GM23248 (cell line): ENCODE measurements at regions not wholly inside any gene's neighbourhood (a gene's known extent, or its start where the extent isn't known, plus 50 kb on each side); places are given as distances from the start of the nearest gene placed in this dataset.
"Not testable (repeated sequence)": the region's sequence is repeated elsewhere in the genome, so short reads cannot be mapped to it uniquely, and the experiment has no call there.

ENCODE experiments used
- DNase-seq: peaks from one replicate; pipeline ENCODE4 v3.0.0-alpha.2; 2015
- H2AFZ ChIP-seq: fragments of 200-600 bp; sonication (generic); 2 replicates; pipeline ENCODE4 v1.6.1; 2016; ENCODE audit warnings: antibody characterized with exemption
- H3F3A ChIP-seq: fragments of 200-600 bp; sonication (generic); 2 replicates; pipeline ENCODE4 v1.6.1; 2016; ENCODE audit warnings: mild to moderate bottlenecking, antibody characterized with exemption, mixed run types; ENCODE audit not compliant: insufficient read depth
- H3K27ac ChIP-seq: fragments of 200-600 bp; sonication (generic); 2 replicates; pipeline ENCODE4 v1.5.1; 2016; ENCODE audit warnings: mild to moderate bottlenecking
- H3K27me3 ChIP-seq: fragments of 200-600 bp; sonication (generic); replicated peaks from 2 replicates; pipeline ENCODE4 v1.6.1; 2016; ENCODE audit warnings: mild to moderate bottlenecking; ENCODE audit not compliant: insufficient read depth
- H3K36me3 ChIP-seq: fragments of 200-600 bp; sonication (generic); 2 replicates; pipeline ENCODE4 v1.6.1; 2016; ENCODE audit warnings: low read depth, mild to moderate bottlenecking
- H3K4me1 ChIP-seq: fragments of 200-600 bp; sonication (generic); 2 replicates; pipeline ENCODE4 v1.6.1; 2016; ENCODE audit warnings: mild to moderate bottlenecking; ENCODE audit not compliant: insufficient read depth
- H3K4me2 ChIP-seq: fragments of 200-600 bp; sonication (generic); one replicate; pipeline ENCODE4 v1.6.1; 2016; ENCODE audit warnings: mild to moderate bottlenecking; ENCODE audit not compliant: unreplicated experiment
- H3K4me3 ChIP-seq: fragments of 200-600 bp; sonication (generic); 2 replicates; pipeline ENCODE4 v1.5.1; 2016; ENCODE audit warnings: mild to moderate bottlenecking
- H3K79me2 ChIP-seq: fragments of 200-600 bp; sonication (generic); 2 replicates; pipeline ENCODE4 v1.6.1; 2016; ENCODE audit warnings: mild to moderate bottlenecking; ENCODE audit not compliant: insufficient read depth
- H3K9ac ChIP-seq: fragments of 200-600 bp; sonication (generic); 2 replicates; pipeline ENCODE4 v1.6.1; 2016; ENCODE audit warnings: mild to moderate bottlenecking
- H3K9me2 ChIP-seq: fragments of 200-600 bp; sonication (generic); 2 replicates; pipeline ENCODE4 v1.6.1; 2016; ENCODE audit warnings: mixed run types, mild to moderate bottlenecking, moderate library complexity; ENCODE audit not compliant: insufficient read depth
- H3K9me3 ChIP-seq: fragments of 200-600 bp; sonication (generic); one replicate; pipeline ENCODE4 v1.6.1; 2017; ENCODE audit warnings: low read depth
- H4K20me1 ChIP-seq: fragments of 200-600 bp; sonication (generic); 2 replicates; pipeline ENCODE4 v1.6.0; 2016; ENCODE audit not compliant: insufficient read depth
- EZH2 ChIP-seq: fragments of 200-600 bp; sonication (generic); IDR thresholded peaks from 2 replicates; pipeline ENCODE4 v1.6.1; 2018; ENCODE audit warnings: antibody characterized with exemption, mild to moderate bottlenecking; ENCODE audit not compliant: insufficient read depth, poor library complexity, severe bottlenecking
- EZH2phosphoT487 ChIP-seq: fragments of 200-600 bp; sonication (generic); IDR thresholded peaks from 2 replicates; pipeline ENCODE4 v1.6.1; 2018; ENCODE audit warnings: antibody characterized with exemption, moderate library complexity, mild to moderate bottlenecking, low read depth; ENCODE audit not compliant: insufficient read depth
- WGBS, 2 experiments: methylation state at CpG; one replicate each; pipeline ENCODE4 v1.1.6; 2015 to 2017; ENCODE audit warnings: low lambda C conversion rate in 2 of 2, low coverage in 1 of 2; ENCODE audit errors: missing lambda C conversion rate in 2 of 2; 5-methylcytosine and 5-hydroxymethylcytosine counted together
- in situ Hi-C: fragments of 300-500 bp; cut with MboI; formaldehyde crosslinking; loops from 2 replicates; pipeline ENCODE4 v1.15.0; 2020

DNA sequence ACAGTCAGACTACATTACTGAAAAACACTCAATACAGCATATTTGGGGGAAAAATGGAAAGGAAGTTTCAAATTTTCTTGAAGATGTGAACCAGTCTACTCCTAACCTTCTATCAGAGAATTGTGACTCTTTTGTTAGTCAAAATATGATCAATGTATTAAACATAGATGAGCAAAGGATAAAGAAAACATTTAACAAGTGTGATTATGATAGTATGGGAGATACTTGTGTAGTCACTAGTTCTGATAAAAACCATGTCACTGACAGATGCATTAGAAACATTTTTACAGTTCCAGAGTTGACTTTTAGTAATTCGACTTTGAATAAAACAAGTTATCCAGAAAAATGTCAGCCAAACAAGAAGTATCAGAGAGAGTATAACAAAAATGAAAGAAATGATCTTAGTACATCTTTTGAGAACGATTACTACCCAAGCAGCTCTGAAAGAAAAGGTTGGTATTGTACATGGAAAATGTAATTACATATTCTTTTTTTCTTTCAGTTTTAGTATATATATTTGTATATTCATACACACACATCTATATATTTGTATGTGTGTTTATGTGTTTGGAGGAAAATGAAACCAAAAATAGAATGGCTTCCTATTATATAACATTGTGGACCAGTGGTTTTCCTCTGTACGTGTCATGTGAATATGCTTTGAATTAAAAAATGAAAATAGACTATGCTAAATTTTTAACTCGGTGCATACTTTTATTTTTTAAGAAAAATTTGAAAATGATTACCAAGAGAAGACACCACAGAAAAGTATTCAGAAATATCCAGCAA, 63.3 kb upstream of the ABCD2 start:
- in situ Hi-C loops = no loop called here
- Histone ChIP-seq H2AFZ (0 out of 2 replicates have a peak overlapping the region, but pooled peaks have one; percentile 25), H3K4me2 (peak overlapping the region; percentile 14), H3K36me3 (no peaks in the 10 kb centered on the region), H3K9ac (no peak overlapping the region), H3F3A (no peaks in the 10 kb centered on the region), H3K27ac (no peak overlapping the region), H3K4me3 (no peak overlapping the region), H4K20me1 (no peaks in the 10 kb centered on the region), H3K9me3 (no peaks in the 10 kb centered on the region), H3K4me1 (no peaks in the 10 kb centered on the region), H3K27me3 (no peaks in the 10 kb centered on the region), H3K9me2 (no peaks in the 10 kb centered on the region), H3K79me2 (no peaks in the 10 kb centered on the region)
- no peak for TF ChIP-seq EZH2
- TF ChIP-seq EZH2phosphoT487 = no peak
- DNase-seq = no peak
- WGBS, 2 experiments = 25 to 27% methylated on average over 4 of the region's 4 CpGs

- in situ Hi-C loops = no loop called here
- H2AFZ ChIP-seq = no peak overlapping the region
- H3K79me2 ChIP-seq = no peaks in the 10 kb centered on the region
- H3K9me2 ChIP-seq = no peaks in the 10 kb centered on the region
- WGBS, 2 experiments = 37 to 57% methylated on average over 1 of the region's 1 CpG
- no peaks in the 10 kb centered on the region for H3K9me3 ChIP-seq
- no peaks in the 10 kb centered on the region for H3K4me1 ChIP-seq
- TF ChIP-seq EZH2phosphoT487 = no peak
- TF ChIP-seq EZH2 = no peak
- H3K4me3 ChIP-seq = no peak overlapping the region
- H3K4me2 ChIP-seq = no peak overlapping the region
- H3K27ac ChIP-seq = no peak overlapping the region
- no peaks in the 10 kb centered on the region for H3K36me3 ChIP-seq
- no peak for DNase-seq
- no peak overlapping the region for H3K9ac ChIP-seq
- no peaks in the 10 kb centered on the region; the same call in 1 of the 2 replicates for H3K27me3 ChIP-seq
- no peaks in the 10 kb centered on the region for H3F3A ChIP-seq
- no peaks in the 10 kb centered on the region for H4K20me1 ChIP-seq
These were observed 55.7 kb upstream of the ABCD2 start for GRCh38 chr12:39675263-39675662.

DNA sequence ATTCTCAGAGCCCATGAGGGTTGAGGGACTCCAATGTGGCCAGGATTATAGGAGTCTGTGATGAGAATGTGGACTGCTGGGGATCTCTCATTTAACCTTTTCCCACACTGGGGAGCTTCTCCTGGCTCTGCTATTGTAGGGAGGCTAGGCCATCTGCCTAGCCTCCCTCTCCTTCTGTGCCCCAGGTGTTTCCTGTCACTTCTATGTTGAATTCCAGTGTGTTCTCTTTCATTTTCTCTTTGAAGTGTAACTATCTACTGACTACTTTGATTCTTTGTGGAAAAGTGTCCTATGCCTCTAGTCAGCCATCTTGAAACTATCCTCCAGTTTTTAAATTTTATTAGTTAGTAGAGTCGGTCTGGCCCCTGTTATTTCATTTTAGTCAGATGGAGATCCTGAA, 53.4 kb upstream of the ABCD2 start:
- Histone ChIP-seq H3K4me3 (no peak overlapping the region), H3K27ac (no peak overlapping the region), H4K20me1 (no peaks in the 10 kb centered on the region), H3K4me2 (no peak overlapping the region), H3K79me2 (no peaks in the 10 kb centered on the region), H3K9me3 (no peaks in the 10 kb centered on the region), H3K9ac (no peak overlapping the region), H3K4me1 (no peaks in the 10 kb centered on the region), H3K27me3 (no peaks in the 10 kb centered on the region; the same call in 1 of the 2 replicates), H2AFZ (no peak overlapping the region), H3F3A (no peaks in the 10 kb centered on the region), H3K36me3 (no peaks in the 10 kb centered on the region), H3K9me2 (no peaks in the 10 kb centered on the region)
- DNase-seq = no peak
- no peak for TF ChIP-seq EZH2
- no peak for TF ChIP-seq EZH2phosphoT487
- in situ Hi-C loops = no loop called here
- WGBS, 2 experiments = 7% methylated on average over 1 of the region's 1 CpG

GRCh38 chr12:39671898-39672875, 52.6 kb upstream of the ABCD2 start:
- no peak for DNase-seq
- TF ChIP-seq EZH2phosphoT487 (no peak), EZH2 (no peak)
- no peaks in the 10 kb centered on the region for H4K20me1 ChIP-seq
- H3K79me2 ChIP-seq = no peaks in the 10 kb centered on the region
- no peaks in the 10 kb centered on the region for H3K4me1 ChIP-seq
- in situ Hi-C loops = no loop called here
- no peak overlapping the region for H3K4me3 ChIP-seq
- no peak overlapping the region for H3K4me2 ChIP-seq
- H2AFZ ChIP-seq = no peak overlapping the region
- no peaks in the 10 kb centered on the region for H3K36me3 ChIP-seq
- H3K9me3 ChIP-seq = no peaks in the 10 kb centered on the region
- no peaks in the 10 kb centered on the region; the same call in 1 of the 2 replicates for H3K27me3 ChIP-seq
- no peak overlapping the region for H3K27ac ChIP-seq
- H3F3A ChIP-seq = no peaks in the 10 kb centered on the region
- H3K9me2 ChIP-seq = no peaks in the 10 kb centered on the region
- whole genome bisulfite sequencing, 2 experiments = 49 to 52% methylated on average over 5 of the region's 5 CpGs
- H3K9ac ChIP-seq = no peak overlapping the region

DNA sequence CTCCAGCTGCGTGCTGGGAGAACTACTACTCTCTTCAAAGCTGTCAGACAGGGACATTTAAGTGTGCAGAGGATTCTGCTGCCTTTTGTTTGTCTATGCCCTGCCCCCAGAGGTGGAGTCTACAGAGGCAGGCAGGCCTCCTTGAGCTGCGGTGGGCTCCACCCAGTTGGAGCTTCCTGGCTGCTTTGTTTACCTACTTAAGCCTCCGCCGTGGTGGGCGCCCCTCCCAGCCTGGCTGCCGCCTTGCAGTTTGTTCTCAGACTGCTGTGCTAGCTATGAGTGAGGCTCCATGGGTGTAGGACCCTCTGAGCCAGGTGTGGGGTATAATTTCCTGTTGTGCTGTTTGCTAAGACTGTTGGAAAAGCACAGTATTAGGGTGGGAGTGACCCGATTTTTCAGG, 49.9 kb upstream of the ABCD2 start:
- in situ Hi-C loops, H2AFZ ChIP-seq, H3K9ac ChIP-seq, H3K27ac ChIP-seq, H3K79me2 ChIP-seq, H3K36me3 ChIP-seq, H3F3A ChIP-seq, H3K4me2 ChIP-seq, H3K27me3 ChIP-seq, H3K4me1 ChIP-seq, H4K20me1 ChIP-seq, H3K9me3 ChIP-seq, H3K4me3 ChIP-seq, H3K9me2 ChIP-seq, DNase-seq: not testable (repeated sequence)
- 72 to 77% methylated on average over 7 of the region's 7 CpGs for WGBS, 2 experiments
